ENCODE measurements at regions not wholly inside any gene's neighbourhood (a gene's known extent, or its start where the extent isn't known, plus 50 kb on each side); places are given as distances from the start of the nearest gene placed in this dataset.

GRCh38 chr10:121368347-121369025, 229.8 kb downstream of the FGFR2 start:
- no peak for TF ChIP-seq EGR1 (IDR thresholded peaks at IDR 0.05; ENCODE audit: borderline replicate concordance in 1 of 2, low read depth in 2 of 2, low read length in 2 of 2)
- no peak for TF ChIP-seq GABPA (IDR thresholded peaks at IDR 0.05; ENCODE audit: low read depth)
- TF ChIP-seq CTCF (IDR thresholded peaks at IDR 0.05 in 2 of 3, conservative IDR thresholded peaks at IDR 0.05 in 1 of 3; ENCODE audit: control insufficient read depth in 2 of 3, extremely low read depth in 1 of 3, insufficient read depth in 1 of 3, low read depth in 3 of 3, low read length in 3 of 3), result no peak
- no peak for TF ChIP-seq PKNOX1 (IDR thresholded peaks at IDR 0.05)
- no peak for TF ChIP-seq RELA (IDR thresholded peaks at IDR 0.05; ENCODE audit: borderline replicate concordance, partially characterized antibody)
- TF ChIP-seq CHD2 (IDR thresholded peaks at IDR 0.05; ENCODE audit: borderline replicate concordance, low read depth, low read length), result no peak
- no peak for TF ChIP-seq POLR2A (IDR thresholded peaks at IDR 0.05; ENCODE audit: low read depth, low read length)
- no peak for TF ChIP-seq ASH2L (IDR thresholded peaks at IDR 0.05; ENCODE audit: borderline replicate concordance, low read depth)
- TF ChIP-seq CBFB (IDR thresholded peaks at IDR 0.05; ENCODE audit: low read depth), result no peak
- no peak for TF ChIP-seq FOXK2 (IDR thresholded peaks at IDR 0.05)
- no peak for TF ChIP-seq MXI1 (IDR thresholded peaks at IDR 0.05; ENCODE audit: low read depth, low read length)
- no peak for TF ChIP-seq RCOR1 (conservative IDR thresholded peaks at IDR 0.05; ENCODE audit: low read depth, low read length)
- no peak for TF ChIP-seq TCF3 (IDR thresholded peaks at IDR 0.05; ENCODE audit: borderline replicate concordance, insufficient read depth, low read depth, low read length)

All from GM12878 (cell line).